KOPT-K1 (cell line): ENCODE measurements at regions not wholly inside any gene's neighbourhood (a gene's known extent, or its start where the extent isn't known, plus 50 kb on each side); places are given as distances from the start of the nearest gene placed in this dataset.

Experiments
- H3K27ac ChIP-seq: fragments of 200-600 bp; sonication (generic); 2 replicates; pipeline ENCODE4 v1.5.1; 2016; ENCODE audit warnings: antibody characterized with exemption, mild to moderate bottlenecking, low read depth, low read length; ENCODE audit not compliant: poor library complexity, severe bottlenecking
- H3K36me3 ChIP-seq: fragments of 200-600 bp; sonication (generic); 2 replicates; pipeline ENCODE4 v1.5.1; 2017; ENCODE audit warnings: antibody characterized with exemption, mild to moderate bottlenecking, low read length, moderate library complexity; ENCODE audit not compliant: insufficient read depth
- H3K9me3 ChIP-seq: fragments of 200-600 bp; sonication (generic); 2 replicates; pipeline ENCODE4 v1.5.1; 2017; ENCODE audit warnings: antibody characterized with exemption, low read length, mild to moderate bottlenecking; ENCODE audit not compliant: insufficient read depth, poor library complexity, severe bottlenecking

- Histone ChIP-seq H3K36me3 (no peaks in the 10 kb centered on the region), H3K27ac (no peak overlapping the region), H3K9me3 (peaks cover 15% of the 10 kb centered on the region)
These were observed 263.6 kb upstream of the EMCN start for GRCh38 chr4:100781435-100781834.

- Histone ChIP-seq H3K36me3 (no peaks in the 10 kb centered on the region), H3K27ac (no peak overlapping the region), H3K9me3 (peaks cover 15% of the 10 kb centered on the region)
These were observed 262.3 kb upstream of the EMCN start for GRCh38 chr4:100780126-100780525.

- no peak overlapping the region for H3K27ac ChIP-seq
These were observed 260.6 kb upstream of the EMCN start for GRCh38 chr4:100778431-100778830.

DNA sequence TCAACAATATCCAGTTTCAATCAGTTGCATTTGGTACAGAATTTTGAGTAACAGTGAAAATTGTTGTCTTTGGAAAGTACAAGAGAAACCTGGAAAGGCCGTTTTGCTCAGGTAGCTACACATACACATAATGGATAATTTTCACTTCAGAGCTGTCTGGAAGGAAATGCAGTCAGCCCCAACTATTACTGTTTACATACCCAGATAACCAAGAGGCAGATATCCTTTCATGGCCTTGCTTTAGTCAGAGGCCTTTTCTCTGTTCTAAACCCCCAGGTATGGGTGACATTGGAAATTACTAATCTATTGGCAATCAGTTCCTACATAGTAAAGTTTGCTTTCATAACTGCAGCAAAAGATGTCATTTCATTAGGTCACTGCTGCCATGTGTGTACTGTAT, 244.9 kb upstream of the EMCN start:
- Histone ChIP-seq H3K36me3 (no peaks in the 10 kb centered on the region), H3K27ac (no peak overlapping the region), H3K9me3 (peaks cover 5% of the 10 kb centered on the region)

More at GRCh38 chr4:100778431-100778830, 260.6 kb upstream of the EMCN start:
- Histone ChIP-seq H3K36me3 (no peaks in the 10 kb centered on the region), H3K9me3 (peaks cover 15% of the 10 kb centered on the region)

- Histone ChIP-seq H3K36me3 (no peaks in the 10 kb centered on the region), H3K9me3 (peaks cover 15% of the 10 kb centered on the region), H3K27ac (no peak overlapping the region)
These were observed 236.9 kb upstream of the EMCN start for GRCh38 chr4:100754751-100755150.

DNA sequence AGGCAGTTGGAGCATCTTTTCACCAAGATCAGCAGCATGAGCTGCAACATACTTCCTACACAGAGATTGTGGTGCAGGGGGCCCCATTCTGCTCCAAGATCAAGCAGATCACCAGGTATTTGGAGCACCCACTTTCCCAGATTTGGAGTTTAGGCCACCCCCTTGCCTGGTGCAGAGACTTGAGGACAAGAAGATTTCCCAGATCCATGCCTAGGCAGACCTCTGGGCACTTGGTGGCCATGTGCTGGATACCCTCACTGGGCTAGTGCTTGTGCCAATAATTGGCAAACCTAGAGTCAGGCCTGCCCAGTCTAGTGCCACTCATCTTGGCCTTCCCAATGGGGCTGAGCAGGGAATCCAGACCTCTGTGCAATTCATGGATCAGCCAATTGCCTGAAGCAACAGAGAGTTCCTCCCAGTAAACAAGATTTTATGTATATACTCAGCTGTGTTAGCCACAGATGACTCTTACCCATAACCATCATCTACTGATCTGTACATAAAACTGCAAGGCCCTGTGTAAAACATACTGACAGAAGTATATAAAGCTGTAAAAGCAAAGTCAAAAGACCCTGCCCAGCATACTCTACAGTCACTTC, 228.4 kb upstream of the EMCN start:
- H3K9me3 ChIP-seq: peaks cover 4% of the 10 kb centered on the region
- no peaks in the 10 kb centered on the region for H3K36me3 ChIP-seq
- no peak overlapping the region for H3K27ac ChIP-seq

DNA sequence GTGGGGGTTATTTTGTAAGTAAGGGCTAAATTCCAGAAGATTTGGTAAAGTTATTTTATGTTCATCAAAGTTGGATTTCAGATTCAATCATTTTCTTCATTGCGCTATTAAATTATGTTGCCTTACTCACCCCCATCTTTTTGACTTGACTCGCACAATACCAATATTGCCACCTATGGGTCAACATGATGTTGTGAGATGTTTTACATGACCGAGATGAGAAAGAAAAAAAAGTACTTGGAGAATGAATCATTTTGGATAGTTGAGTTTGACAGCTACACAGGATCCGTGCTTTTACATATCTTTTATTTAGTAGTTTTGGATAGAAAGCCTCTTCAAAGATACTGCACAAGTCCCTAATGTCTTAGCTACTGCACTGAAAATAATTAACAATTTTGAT, 224.2 kb upstream of the EMCN start:
- Histone ChIP-seq H3K36me3 (no peaks in the 10 kb centered on the region), H3K9me3 (no peaks in the 10 kb centered on the region), H3K27ac (no peak overlapping the region)

DNA sequence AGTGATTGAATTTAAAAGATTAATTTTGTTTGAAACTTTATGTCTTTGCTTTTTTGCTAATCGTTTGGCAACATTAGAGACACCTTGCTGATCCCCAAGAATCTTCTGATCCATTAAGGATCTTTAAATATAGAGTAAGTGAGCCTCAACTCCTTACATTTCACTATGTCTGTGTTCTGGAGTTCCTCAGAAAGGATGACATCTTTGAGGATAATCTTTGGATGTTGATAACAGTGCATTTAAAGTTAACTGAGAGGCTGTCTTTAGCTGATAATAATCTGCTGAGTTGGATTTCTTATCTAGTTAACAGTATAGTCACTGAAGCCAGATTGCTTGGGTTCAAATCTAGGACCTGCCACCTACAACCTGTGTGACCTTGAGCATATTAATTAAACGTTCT, 221.6 kb upstream of the EMCN start:
- Histone ChIP-seq H3K36me3 (no peaks in the 10 kb centered on the region), H3K9me3 (peaks cover 1% of the 10 kb centered on the region), H3K27ac (no peak overlapping the region)

DNA sequence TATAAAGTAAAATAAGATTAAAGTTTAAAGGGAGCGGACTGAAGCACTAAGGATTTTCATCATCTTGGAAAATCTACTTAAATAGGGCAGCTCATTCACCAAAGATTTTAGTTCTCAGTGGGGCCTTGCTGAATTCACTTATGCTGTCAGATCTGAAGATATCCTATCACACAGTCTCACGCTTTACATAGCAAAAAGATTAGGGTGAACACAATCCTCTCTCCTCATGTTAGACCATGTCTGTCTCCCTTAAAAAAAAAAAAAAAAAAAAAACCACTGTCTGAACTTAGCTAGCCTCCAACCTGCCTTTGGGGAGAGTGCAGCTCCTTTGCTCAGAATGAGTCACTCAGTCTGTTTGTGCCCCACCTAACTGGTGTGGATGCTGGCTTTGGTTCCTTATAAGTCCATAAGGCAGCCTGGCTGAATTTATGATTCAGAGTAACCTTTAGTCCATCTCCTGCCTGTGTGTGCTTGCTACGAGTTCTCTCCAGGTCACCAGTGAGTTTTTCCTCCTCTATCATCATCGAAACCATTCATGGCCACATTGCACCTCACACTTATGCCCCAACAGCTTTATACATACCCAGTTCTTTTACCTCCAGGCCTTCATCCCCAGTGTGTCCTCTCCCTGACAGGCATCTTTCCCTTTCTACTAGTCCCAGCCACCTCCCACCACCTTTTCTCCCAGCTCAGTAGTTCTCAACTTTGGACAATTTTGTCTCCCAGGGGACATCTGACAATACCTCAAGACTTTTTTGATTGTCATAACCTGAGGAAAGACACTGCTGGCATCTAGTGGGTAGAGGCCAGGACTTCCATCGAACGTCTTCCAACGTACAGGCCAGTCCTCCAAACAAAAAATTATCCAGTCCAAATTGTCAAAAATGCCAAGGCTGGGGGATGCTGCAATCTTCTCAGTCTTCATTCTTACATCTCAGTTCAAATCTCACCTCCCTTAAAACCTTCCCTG, 220.7 kb upstream of the EMCN start:
- Histone ChIP-seq H3K27ac (no peak overlapping the region), H3K9me3 (peaks cover 11% of the 10 kb centered on the region), H3K36me3 (no peaks in the 10 kb centered on the region)

DNA sequence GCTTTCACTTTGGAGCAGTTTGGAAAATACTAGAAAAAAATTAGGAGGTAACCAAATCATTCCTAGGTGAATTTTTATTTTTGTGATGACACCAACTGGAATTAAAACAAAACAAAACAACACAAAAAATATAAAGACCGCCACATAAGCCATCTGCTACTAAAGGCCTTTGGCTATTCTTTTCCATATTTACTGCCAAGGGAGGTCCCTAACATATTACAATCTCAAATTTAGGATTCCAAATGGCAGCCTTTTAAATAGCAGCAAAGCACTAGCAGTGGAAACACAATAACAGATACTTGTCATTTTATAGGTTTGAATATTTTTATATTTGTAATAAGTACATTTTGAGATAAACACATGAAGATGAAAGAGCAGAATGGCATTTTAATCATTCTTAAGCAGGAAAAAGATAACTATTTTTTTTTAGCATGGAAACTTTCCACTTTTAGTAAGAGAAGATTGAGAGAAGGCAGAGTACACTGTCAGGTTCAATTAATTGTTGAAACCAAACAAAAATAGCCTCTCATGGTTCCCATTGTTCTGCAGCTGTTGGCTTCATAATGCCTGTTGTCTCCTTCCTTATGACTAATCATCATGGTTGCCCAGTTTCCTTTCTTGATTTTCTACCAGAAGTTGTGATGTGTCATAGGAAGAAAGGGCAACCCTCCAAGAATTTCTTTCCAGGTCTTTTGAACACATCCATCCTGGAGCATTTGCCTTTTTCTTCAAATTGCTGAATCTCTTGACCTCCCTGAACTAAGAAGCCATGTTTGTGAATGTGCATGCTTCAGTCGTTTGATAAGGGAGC, 219.0 kb upstream of the EMCN start:
- H3K27ac ChIP-seq: no peak overlapping the region
- peaks cover 14% of the 10 kb centered on the region for H3K9me3 ChIP-seq
- no peaks in the 10 kb centered on the region for H3K36me3 ChIP-seq

DNA sequence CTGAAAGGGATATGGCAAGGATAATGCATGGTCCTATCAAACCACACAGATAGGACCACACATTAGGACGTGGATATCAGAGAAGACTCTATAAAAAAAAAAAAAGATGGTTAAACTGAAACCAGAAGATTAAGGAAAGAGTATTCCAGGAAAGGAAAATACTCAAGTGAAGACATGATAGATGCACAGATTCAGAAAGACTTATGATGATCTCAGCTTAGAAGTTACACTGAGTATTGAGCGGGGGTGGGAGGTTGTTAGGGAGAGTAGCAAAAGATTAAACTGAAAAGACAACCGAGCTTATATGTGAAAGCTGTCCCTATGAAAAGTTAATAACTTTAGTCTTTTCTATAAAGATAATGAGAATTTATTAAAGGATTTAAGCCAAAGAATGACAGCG, 211.0 kb upstream of the EMCN start:
- Histone ChIP-seq H3K36me3 (no peaks in the 10 kb centered on the region), H3K9me3 (peaks cover 7% of the 10 kb centered on the region), H3K27ac (no peak overlapping the region)

GRCh38 chr4:100722866-100723459, 205.1 kb upstream of the EMCN start:
- H3K36me3 ChIP-seq: no peaks in the 10 kb centered on the region
- H3K27ac ChIP-seq: no peak overlapping the region
- no peaks in the 10 kb centered on the region for H3K9me3 ChIP-seq

DNA sequence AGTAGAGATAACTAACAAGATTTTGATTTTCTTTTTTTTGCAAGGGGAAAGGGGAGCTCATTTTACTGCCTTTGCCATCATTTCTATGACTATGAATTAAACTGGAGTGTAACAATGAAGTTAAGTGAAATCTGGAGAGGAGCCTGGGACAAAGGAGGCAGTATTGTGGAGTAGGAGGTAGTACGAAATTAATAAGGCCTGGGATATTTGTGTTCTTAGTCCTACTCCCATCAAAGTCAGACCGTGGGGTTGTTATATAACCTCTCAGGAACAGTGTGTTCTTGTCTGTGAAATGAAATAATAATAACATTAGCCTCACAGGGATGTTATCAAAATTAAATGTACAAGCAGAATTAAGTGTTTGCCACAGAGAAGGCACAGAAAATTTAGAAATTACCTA, 204.3 kb upstream of the EMCN start:
- no peak overlapping the region for H3K27ac ChIP-seq

DNA sequence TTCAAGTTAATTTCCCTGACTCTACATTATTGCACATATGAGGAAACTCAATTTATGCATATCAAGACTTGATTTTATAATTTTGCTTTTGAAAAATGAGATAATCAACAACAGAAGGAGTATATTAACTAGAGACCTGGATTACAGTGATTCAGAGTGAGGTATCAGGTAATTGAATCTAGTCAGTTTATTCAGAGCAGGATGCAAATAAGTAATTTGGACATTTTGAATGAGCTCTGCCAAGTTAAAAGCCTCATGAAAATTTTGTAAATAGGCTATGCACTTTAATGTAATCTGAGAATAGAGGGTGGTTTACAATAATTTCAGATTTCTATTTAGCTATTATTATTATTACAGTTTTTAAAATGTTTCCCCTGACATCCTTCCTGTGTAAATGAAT, 203.7 kb upstream of the EMCN start:
- Histone ChIP-seq H3K9me3 (no peaks in the 10 kb centered on the region), H3K36me3 (no peaks in the 10 kb centered on the region), H3K27ac (no peak overlapping the region)

More for the DNA sequence above, 204.3 kb upstream of the EMCN start:
- Histone ChIP-seq H3K9me3 (no peaks in the 10 kb centered on the region), H3K36me3 (no peaks in the 10 kb centered on the region)

DNA sequence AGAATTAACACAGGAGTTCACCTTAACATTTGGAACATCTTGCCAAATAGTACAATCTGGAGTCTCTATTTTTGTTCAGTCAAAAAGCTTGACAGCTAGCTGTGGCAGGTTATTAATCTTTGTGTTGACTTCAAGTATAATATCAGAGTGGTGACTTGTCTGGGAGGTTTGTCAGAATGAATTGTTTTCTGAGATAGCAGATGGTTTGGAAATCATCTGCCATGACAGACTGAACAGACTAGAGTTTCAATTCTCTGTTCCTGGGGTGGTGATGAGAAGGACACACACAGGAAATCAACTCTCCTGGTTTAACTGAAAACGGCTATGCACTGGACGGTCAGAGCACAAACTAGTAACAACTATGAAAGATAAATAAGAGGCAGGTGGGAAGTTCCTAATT, 203.3 kb upstream of the EMCN start:
- Histone ChIP-seq H3K36me3 (no peaks in the 10 kb centered on the region), H3K27ac (no peak overlapping the region), H3K9me3 (no peaks in the 10 kb centered on the region)
